ENCODE measurements at regions not wholly inside any gene's neighbourhood (a gene's known extent, or its start where the extent isn't known, plus 50 kb on each side); places are given as distances from the start of the nearest gene placed in this dataset.

GRCh38 chr6:163714179-163714578 lies 299.7 kb downstream of the QKI start:
- Histone ChIP-seq H2BK120ac (ENCODE audit: low read depth, low read length, poor library complexity, severe bottlenecking) (no peak overlapping the region), H3K27ac (ENCODE audit: insufficient read length, low read depth, low read length) (no peak overlapping the region), H3K23ac (ENCODE audit: insufficient read length, low read depth, low read length) (no peak overlapping the region), H3K4ac (ENCODE audit: low read depth, low read length) (no peak overlapping the region), H2BK5ac (ENCODE audit: insufficient read length, low read length) (no peak overlapping the region), H3K27me3 (ENCODE audit: insufficient read depth, low read length) (no peaks in the 10 kb centered on the region), H3T11ph (ENCODE audit: low read length) (no peak overlapping the region), H3K4me2 (ENCODE audit: insufficient read depth, insufficient read length, low read length) (no peak overlapping the region), H3K56ac (ENCODE audit: insufficient read length, low read depth, low read length) (no peak overlapping the region), H4K91ac (ENCODE audit: insufficient read length, low read depth, low read length) (no peak overlapping the region), H3K79me2 (ENCODE audit: insufficient read depth, low read length) (no peaks in the 10 kb centered on the region), H4K20me1 (ENCODE audit: control insufficient read depth, insufficient read depth, insufficient read length) (no peaks in the 10 kb centered on the region), H2BK12ac (ENCODE audit: insufficient read length, low read depth, low read length) (no peak overlapping the region), H2BK15ac (ENCODE audit: low read depth, low read length) (no peak overlapping the region), H3K23me2 (ENCODE audit: insufficient read length, low read depth, low read length, poor library complexity, severe bottlenecking) (no peaks in the 10 kb centered on the region), H3K4me1 (ENCODE audit: insufficient read depth, low read length) (no peaks in the 10 kb centered on the region), H3K14ac (ENCODE audit: insufficient read depth, low read length) (no peak overlapping the region), H4K8ac (replicated peaks; ENCODE audit: insufficient read length, low read depth, low read length) (no peak overlapping the region), H2AFZ (ENCODE audit: low read length) (no peak overlapping the region), H3K9me3 (ENCODE audit: control insufficient read depth, low read depth, low read length) (no peaks in the 10 kb centered on the region), H4K5ac (ENCODE audit: insufficient read length, low read depth, low read length) (no peak overlapping the region), H3K9ac (ENCODE audit: extremely low read depth, insufficient read length, low read length) (no peak overlapping the region), H3K79me1 (ENCODE audit: insufficient read depth, low read depth, low read length, poor library complexity, severe bottlenecking) (no peaks in the 10 kb centered on the region), H2AK5ac (ENCODE audit: insufficient read length, low read length) (no peak overlapping the region), H2BK20ac (ENCODE audit: low read depth, low read length, poor library complexity, severe bottlenecking) (no peak overlapping the region), H3K18ac (ENCODE audit: insufficient read length, low read depth, low read length) (no peak overlapping the region)
- no CpG with 5 or more reads among the region's 10 CpGs for WGBS (ENCODE audit: extremely low coverage, insufficient read length, low lambda C conversion rate)
- TF ChIP-seq, protein P1, sequence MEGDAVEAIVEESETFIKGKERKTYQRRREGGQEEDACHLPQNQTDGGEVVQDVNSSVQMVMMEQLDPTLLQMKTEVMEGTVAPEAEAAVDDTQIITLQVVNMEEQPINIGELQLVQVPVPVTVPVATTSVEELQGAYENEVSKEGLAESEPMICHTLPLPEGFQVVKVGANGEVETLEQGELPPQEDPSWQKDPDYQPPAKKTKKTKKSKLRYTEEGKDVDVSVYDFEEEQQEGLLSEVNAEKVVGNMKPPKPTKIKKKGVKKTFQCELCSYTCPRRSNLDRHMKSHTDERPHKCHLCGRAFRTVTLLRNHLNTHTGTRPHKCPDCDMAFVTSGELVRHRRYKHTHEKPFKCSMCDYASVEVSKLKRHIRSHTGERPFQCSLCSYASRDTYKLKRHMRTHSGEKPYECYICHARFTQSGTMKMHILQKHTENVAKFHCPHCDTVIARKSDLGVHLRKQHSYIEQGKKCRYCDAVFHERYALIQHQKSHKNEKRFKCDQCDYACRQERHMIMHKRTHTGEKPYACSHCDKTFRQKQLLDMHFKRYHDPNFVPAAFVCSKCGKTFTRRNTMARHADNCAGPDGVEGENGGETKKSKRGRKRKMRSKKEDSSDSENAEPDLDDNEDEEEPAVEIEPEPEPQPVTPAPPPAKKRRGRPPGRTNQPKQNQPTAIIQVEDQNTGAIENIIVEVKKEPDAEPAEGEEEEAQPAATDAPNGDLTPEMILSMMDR (conservative IDR thresholded peaks at IDR 0.05) = no peak
- Mint-ChIP-seq H3K27ac (0 out of 7 replicates have a peak overlapping the region, but pooled peaks of 1 of the 3 experiments have one; percentile 39), H3K4me3 (no peak overlapping the region), H3K27me3 (ENCODE audit: low read depth) (no peaks in the 10 kb centered on the region), H3K9me3 (no peaks in the 10 kb centered on the region), H3K36me3 (ENCODE audit: insufficient read depth in 1 of 3, low read depth in 3 of 3) (no peaks in the 10 kb centered on the region), H3K4me1 (no peaks in the 10 kb centered on the region)
- no peak for DNase-seq

All from H9 (cell line).